GM21515 (cell line): ENCODE measurements at regions not wholly inside any gene's neighbourhood (a gene's known extent, or its start where the extent isn't known, plus 50 kb on each side); places are given as distances from the start of the nearest gene placed in this dataset.

ENCODE experiments used
- ATAC-seq: cut with Tn5 transposase; IDR thresholded peaks from one replicate; pipeline ENCODE4 v1.9.1; 2021; ENCODE audit not compliant: unreplicated experiment

DNA sequence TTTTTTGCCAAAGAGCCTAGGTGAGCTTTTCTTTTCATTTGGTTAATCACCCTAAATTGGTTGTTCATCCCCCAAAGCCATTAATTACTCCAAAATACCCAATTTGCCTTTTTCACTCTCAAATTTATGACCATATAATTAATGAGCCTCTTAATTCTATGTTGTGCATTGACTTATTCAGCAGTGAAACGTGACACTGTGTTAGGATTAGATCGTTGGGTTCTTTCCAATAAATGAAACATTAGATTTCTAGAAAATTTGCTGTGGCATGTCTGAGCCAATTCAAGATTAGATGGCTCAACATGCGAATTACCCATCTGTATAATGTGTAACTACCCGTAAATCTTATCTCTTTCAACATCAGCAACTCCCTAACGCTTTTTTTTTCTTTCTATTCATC lies 273.4 kb downstream of the BMP4 start:
- ATAC-seq, result no peak

DNA sequence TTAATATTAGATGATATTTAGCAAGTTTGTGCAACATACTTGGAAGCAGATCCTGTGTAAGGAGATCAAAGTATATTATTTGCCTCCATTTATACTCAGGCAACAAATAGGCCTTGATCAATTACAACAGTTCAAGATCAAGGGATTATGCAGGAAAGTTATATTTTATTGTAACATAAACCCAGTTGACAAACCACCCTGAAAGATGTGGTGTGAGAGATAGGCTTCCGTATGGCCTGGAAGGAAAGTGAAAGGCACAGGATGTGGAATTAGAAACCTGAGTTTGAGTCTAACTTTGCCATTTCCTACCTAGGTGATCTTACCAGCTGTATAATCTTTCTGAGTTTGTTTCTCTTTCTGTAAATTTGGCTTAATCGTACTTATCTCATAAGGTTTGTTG lies 284.1 kb downstream of the BMP4 start:
- ATAC-seq, result no peak

DNA sequence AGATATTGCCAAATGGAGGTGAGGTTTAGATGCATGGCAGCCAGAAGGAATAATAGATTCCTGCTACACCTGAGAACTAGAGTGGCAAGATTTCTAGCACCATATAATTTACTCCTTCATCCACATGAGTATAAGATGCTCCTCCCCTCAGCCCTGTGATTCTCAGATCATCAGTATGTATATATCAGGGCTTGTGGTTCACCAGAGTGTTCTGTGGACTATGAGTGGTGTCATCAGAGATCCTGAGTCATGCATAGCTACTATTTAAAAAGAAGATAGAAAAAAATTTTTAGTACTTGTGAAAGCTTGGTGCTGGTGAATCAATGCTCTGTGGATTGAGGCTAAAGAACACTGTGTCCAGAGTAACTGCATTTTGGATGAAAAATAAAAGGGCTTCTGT lies 285.9 kb downstream of the BMP4 start:
- no peak for ATAC-seq

DNA sequence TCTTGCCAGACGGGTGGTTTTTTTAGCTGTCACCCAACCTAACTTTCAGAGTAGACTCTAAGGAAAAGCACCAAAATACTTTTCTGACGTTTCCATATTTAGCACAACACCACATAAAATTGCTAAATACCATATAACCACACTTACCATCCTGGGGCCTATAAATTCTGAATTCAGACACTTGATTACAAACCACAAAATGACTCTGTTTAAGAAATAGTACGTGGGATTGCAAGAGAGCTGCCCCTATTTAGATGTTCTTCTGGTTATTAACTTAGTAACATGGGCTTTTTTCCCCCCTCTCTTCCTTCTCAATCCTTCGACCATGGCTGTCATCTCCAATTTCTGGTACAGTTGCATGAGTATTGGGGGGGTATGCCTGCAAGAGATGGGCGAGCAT lies 287.7 kb downstream of the BMP4 start:
- no peak for ATAC-seq

DNA sequence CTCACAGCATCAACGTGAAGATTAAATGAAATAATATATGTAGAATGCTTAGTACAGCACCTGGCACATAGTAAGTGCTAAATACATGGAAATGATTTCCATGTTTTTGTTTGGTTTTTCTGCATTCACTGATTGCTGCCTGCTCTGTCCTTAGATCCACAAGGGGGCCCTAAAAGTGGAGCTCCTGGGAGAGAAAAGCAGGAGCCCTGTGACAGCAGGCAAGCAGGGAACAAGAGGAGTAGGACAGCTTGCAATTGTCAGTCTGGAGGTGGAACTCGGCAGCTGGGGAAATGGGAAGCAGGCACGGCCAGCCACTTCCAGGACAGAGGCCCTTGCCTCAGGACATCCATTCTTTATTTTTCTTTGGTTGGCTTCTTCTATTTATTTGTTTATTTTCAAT lies 292.9 kb downstream of the BMP4 start:
- ATAC-seq, result no peak

DNA sequence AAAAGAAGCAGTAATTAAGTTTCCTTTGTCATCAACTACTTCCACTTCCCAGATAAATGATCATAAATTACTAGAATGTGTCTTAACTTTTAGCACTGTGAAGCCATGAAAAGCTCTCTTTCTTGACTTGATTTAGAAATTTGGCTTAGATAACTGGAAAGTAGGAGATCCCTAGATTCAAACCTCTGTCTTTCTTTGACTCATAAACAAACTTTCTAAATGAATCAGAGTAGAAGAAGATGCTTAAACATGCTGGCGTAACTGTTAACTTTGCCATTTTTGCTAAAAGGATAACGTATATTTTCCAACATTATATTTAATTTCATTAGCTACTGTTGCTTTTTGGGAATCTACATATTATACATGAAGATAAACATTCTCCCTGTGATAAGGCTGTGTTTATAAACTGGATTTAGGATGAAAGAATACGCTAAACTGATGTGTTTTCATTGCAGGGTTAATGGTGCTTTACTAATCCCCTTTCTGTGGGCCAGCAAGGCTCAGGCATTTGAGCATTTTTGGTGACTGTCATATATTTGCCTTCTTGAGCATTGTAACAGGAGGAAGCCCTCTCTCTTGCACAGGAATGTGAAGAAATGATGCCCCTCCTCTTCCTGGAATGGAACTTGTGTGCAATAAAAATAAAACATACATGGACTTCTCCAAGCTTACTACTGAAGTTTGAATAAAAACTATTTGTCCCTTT lies 301.4 kb downstream of the BMP4 start:
- no peak for ATAC-seq

DNA sequence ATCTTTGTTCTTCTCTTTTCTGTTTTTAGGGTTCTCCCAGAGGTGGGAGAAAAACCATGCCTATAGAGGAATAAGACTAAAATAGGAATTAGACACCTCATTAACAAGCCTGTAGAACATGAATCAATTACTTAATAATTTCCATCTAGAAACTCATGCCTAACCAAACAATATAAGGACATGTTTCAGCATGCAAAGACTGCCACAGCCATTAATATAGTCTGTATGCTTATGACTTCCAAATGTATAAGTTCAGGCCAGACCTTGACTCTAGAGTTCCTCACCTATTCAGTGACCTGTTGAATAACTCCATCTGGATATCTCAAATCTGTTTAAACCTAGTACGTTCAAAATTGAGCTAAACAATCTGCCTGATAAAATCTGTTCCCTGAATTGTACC lies 304.6 kb downstream of the BMP4 start:
- ATAC-seq, result no peak

DNA sequence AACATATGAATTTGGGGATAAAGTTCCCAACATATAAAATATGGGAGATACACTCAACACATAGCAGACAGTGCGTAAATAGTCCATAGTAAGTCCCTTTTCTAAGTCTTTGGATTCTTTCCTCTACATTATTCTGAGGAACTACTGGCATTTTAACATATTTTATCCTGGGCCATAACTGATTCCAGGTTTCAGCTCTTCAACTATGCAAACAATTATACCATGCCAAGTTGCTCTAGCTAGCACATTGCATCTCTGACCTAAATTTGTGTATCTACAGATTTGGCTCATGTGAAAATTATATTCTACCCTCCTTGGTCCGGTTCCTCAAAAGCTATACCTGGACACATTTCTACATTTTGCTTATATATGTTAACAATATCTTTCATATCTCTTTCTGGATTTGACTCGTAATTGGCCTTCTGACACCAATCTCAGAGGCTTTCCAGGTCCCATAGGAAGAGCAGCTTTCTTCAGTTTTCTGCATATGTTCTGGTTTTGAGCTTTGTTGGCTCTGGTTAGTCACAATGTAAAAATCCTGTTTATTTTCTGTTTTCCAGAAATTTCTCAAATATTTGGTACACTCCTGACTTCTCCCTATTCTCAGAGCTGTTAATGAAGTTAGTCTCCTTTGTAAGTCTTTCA lies 305.4 kb downstream of the BMP4 start:
- ATAC-seq, result no peak

DNA sequence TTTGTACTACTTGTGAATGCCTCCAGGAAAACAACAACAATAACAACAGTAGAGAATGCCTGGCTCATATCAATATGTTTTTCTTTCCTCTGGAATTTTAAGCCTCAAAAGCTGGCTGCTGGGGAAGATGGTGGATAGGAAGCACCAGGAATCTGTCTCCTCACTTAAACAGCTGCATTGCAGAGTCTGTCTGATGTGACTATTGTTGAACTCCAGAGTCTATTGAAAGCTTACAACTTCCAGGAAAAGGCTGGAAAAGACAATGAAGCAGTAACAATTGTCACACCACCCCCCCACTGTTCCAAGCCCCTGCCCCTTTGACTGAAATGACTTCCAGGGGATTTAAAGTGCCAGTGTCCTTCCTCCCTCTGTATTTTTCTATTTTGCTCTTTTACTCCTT lies 309.7 kb downstream of the BMP4 start:
- ATAC-seq, result no peak

DNA sequence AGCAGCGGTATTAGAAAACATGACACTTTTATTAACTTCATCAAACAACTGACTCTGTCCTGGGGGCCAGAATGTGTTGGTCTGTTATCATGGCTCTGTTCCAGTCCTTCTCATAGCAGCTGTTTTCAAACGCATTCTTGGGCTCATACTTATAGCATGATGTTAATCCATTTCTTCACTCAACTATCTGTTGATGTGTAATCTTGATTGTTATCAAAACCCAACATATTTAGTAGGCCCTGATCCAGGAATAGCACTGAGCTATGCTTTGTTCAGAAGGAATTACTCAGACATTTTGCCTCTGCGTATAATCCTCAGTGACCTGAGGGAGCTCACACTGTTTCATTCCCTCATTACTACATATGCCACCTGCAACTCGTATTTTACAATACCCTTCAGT lies 315.9 kb downstream of the BMP4 start:
- ATAC-seq, result no peak

DNA sequence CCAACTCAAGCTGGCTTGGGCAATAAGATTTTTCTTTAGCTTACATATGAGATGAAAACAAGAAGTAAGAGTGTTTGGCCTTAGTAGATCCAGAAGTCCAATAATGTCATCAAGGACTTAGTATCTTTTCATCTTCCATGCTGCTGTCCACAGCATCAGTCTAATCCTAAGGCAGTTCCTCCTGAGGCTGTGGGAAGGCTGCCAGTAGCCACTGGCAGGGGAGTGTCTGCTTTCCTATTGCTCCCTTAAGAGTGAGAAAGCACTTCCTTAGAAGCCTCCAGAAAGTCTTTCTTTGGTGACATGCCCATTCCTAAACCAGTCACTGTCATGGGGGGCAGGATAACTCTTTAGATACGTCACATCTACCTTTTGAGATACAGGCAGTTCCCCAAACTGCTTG lies 317.7 kb downstream of the BMP4 start:
- ATAC-seq, result no peak

DNA sequence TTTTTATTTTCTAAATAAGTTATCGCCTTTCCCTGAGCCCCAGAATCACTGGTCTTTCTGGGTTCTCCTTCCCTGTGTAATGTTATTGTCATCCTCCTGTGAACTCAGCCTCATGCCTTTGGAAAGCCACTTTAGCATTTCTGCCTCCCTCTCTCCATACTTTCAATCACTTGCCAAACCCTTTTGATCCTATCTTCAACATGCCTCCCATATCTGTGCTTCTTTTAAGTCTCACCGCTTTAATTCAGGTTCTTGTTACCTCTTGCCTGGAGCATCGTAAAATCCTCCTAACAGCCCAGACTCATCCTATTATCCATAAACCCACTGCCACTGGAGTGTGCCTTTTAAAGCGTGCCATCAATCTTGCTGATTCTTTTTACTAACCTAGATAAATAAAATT lies 321.8 kb downstream of the BMP4 start:
- no peak for ATAC-seq

DNA sequence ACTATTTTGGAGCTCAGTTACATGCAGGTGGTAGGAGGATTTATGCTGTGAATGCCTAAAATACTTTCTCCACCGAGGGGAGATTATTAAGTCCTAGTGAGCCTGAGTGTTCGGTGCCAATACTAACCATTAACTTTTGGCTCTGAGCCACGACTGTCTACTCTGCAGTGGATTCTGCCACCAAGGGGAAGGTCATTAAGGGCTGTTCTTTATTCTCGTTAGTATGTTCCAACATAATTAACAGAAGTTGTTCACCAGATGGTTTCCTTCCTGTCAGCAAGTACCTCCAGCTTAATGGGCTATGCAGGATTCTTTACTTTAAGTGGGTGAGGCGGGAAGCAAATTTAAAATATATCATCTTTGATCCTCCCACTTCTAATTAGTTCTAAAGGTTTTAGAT lies 326.3 kb downstream of the BMP4 start:
- no peak for ATAC-seq

DNA sequence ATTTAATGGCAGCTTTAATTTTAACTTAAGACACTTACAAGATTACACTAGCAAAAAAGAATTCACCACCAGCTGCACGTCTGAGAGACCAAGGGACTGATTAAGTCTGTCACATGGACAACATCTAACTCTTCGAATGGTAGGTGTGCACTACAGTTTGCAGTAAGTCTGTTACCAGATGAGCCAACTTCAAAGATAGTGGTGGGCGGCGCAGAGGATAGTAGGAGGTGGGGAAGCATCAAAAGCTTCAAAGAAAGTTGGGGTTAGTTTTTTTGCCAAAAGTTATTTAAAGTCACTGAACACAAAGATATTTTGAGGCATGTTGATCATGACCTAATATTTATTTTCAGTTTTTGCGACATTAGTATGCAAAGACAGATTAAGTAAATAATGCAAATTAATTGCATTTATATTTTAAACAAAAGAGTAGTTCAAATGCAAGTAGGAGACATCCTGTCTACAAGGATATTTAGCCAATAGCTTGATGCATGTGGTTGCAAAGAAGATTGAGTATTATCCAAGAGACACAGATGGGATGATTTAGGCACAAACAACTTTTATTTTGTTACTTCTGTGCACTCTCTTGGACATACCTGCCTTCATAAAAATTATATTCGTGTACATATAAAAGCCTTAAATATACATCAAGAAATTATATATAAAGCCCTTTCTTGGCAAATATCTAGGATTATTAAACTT lies 327.7 kb downstream of the BMP4 start:
- ATAC-seq, result no peak

DNA sequence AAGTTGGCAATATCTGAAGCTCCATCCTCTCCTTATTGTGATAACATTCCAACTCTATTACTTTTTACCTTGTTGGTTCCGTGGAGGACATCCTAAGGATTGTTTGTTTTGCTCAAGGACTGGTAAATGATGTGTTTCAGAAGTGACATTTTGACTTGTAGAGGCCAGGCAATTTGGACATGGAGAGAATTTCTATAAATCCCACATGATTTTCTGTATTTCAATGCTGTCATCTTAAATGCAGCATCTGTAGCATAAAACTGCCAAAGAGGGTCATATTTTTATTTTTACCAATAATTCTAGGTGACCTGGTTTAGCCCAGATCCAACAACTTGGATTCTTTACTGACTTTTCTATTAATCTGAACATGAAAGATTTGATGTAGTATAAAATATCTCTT lies 328.4 kb downstream of the BMP4 start:
- no peak for ATAC-seq

DNA sequence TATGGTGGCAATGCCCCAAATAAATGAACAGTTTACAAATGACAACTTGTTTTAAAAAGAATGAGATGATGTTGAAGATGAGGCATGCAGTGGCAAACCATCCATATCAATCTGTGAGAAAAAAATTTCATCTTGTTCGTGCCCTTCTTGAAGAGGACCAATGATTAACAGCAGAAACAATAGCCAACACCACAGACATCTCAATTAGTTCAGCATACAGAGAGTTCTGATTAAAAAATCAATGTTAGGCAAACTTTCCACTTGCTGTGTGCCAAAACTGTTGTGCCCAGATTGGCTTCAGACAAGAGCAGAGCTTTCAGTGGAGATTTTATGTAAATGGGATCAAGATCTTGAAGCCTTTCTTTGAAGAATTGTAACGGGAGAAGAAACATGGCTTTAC lies 329.9 kb downstream of the BMP4 start:
- ATAC-seq, result no peak

DNA sequence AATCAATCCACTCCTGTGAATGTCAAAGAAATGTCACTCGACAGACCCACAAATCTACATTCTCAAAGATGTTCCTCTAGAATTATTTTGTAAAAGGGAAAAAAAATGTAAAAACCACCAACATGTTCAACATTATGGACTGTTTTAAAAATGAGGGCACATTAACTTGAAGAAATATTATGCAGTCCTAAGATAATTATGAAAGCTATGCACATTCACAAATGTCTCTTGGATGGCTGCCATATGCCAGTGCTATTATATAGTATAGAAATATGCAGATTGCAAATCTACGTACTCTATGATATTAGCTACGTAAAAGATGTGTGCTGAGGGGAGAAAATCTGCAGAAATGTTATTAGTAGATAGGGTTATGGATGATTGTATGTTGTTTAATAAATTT lies 334.2 kb downstream of the BMP4 start:
- ATAC-seq, result no peak

DNA sequence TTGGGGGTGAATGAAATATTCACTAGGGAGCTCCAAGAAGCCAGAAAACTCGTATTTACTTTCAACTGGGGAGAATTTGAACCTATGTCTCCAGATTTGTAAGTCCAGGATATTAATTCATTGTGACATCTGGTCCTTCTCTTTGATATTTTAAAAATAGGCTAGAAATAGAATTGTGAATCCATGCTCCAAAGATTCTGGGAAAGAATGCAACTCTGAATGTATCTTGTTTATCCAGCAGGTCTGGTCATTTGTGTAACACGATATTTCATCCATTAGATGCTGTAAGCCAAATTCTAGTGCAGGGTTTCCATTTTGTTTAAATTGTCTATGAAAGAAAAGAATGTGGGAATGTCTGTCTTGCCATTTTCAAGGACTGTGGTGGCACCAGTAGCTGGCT lies 334.7 kb downstream of the BMP4 start:
- ATAC-seq, result no peak

DNA sequence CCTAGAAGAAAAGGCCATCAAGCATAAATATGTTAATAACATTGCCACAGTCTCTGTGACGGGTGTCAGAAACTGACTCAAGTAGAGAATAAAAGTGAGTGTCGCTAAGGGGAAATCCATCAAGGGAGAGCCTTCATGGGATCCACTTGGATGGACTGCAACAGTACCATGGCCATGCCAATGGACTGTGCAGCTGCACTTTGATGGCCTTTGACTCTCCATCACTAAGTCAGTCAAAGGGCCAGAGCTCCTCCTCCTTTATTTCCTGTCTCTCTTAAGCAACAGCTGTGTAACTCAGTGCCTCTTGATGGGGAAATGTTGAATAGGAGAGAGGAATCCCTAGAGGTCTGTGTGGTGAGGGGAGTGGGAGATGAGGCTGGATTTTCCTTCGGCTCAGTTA lies 335.2 kb downstream of the BMP4 start:
- no peak for ATAC-seq

DNA sequence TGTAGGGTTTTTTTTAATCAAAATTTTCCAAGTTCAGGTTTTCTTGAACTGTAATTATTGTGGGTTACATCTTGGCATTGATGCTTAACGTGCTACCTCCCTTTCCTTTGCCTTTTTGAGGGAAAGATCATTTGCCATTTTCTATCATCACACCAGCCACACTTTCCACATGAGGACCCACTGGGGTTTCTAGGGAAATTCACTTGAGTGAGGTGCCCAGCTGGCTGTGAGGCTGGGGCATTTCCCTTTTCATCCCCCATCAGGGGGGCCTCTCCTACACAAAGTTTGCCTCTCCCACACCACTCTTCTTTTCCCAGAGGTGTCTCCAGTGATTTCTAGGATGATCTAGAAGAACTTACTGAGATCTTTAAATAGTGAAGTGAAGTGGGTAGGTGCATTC lies 335.7 kb downstream of the BMP4 start:
- no peak for ATAC-seq

DNA sequence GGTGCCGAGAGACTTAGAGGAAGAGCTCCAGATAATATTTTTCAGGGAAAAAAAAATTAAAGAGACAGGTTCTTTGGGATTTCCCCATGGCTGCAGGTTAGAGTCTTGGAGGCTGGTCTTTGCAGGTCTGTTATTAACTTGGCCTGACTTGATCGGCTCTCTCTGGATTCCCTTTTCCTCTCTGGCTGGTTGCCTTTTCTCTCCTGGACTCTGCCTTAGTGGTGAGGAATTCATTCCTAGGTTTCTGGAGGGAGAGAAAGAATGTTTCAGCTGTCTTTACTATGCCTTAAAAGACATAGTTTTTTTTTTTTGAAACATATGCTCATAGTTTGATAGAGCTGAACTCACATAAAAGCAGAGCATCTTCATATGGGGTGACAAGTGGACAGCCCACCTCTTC lies 336.3 kb downstream of the BMP4 start:
- ATAC-seq, result no peak

DNA sequence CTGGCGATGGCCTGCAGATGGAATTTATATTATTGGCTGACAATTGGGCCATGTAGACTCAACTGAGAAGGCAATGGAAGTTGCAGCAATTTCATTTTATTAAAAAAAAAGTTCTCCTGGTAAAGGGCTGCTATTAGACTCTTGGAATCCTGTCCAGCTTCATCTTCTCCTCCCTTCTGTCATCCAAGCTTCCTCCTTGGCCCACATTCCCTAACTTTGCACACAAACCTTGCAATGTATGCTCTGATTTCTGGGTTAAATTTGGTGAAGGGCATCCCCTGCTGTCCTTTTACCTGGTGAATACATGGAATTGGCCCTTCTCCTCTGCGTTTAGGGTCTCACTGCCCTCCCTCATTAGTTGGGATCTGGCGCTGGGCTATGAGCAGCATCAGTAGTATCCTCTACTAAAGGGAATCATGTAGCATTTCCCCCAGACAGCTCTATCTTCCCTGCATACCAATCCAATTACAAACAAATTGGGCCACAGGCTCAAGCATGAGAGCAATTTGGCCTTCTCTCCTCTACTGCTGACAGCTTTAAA lies 336.9 kb downstream of the BMP4 start:
- ATAC-seq, result no peak
